Adrenal gland (tissue), 5 donors: ENCODE measurements at regions not wholly inside any gene's neighbourhood (a gene's known extent, or its start where the extent isn't known, plus 50 kb on each side); places are given as distances from the start of the nearest gene placed in this dataset.

Experiments used
- CTCF ChIP-seq, 6 experiments: fragments of 450-650 bp in 4 of 6; fragments of 200-600 bp in 2 of 6; sonication (generic) in 1 of 6; IDR thresholded peaks; 1 replicate in 5 of 6; 2 replicates in 1 of 6; pipeline versions ENCODE4 v1.5.1 to v1.8.0; 2016 to 2021; ENCODE audit warnings: antibody characterized with exemption in 6 of 6, mild to moderate bottlenecking in 2 of 6, moderate library complexity in 1 of 6
- POLR2A ChIP-seq, 2 donors: fragments of 450-650 bp; IDR thresholded peaks; one replicate each; pipeline ENCODE4 v1.6.1; 2017; ENCODE audit warnings: antibody characterized with exemption in 2 of 2, mild to moderate bottlenecking in 2 of 2, moderate library complexity in 1 of 2
- donor health status: DM: no; HTN: no; CAD: no.

- no peak for TF ChIP-seq CTCF (IDR thresholded peaks at IDR 0.05)
- no peak for TF ChIP-seq POLR2A (IDR thresholded peaks at IDR 0.05)
These were observed 289.9 kb downstream of the GASK1B start for GRCh38 chr4:157882901-157883300.
